ENCODE measurements at regions not wholly inside any gene's neighbourhood (a gene's known extent, or its start where the extent isn't known, plus 50 kb on each side); places are given as distances from the start of the nearest gene placed in this dataset.
"Not testable (repeated sequence)": the region's sequence is repeated elsewhere in the genome, so short reads cannot be mapped to it uniquely, and the experiment has no call there.

- TF ChIP-seq EP300 (IDR thresholded peaks at IDR 0.05), result no peak
- no peak for TF ChIP-seq CTCF (IDR thresholded peaks at IDR 0.05)
- no peak for TF ChIP-seq POLR2A (IDR thresholded peaks at IDR 0.05)
- TF ChIP-seq POLR2AphosphoS5 (IDR thresholded peaks at IDR 0.05), result no peak
- no peak for ATAC-seq
- H3K4me1 ChIP-seq, result no peaks in the 10 kb centered on the region
- WGBS, 2 donors (ENCODE audit: low coverage in 1 of 2), result 56 to 65% methylated on average over 3 of the region's 3 CpGs
- no peak overlapping the region for H3K4me3 ChIP-seq
- no peaks in the 10 kb centered on the region for H3K9me3 ChIP-seq
- no peak overlapping the region for H3K27ac ChIP-seq
- no peaks in the 10 kb centered on the region for H3K36me3 ChIP-seq
- H3K27me3 ChIP-seq, result no peaks in the 10 kb centered on the region
Measured at GRCh38 chr7:32661501-32661900, 166.2 kb downstream of the AVL9 start.

GRCh38 chr7:32660936-32661335 lies 165.6 kb downstream of the AVL9 start:
- no peaks in the 10 kb centered on the region for H3K36me3 ChIP-seq
- no peaks in the 10 kb centered on the region for H3K4me1 ChIP-seq
- WGBS, 2 donors (ENCODE audit: low coverage in 1 of 2), result 50 to 70% methylated on average over 2 of the region's 2 CpGs
- TF ChIP-seq CTCF (IDR thresholded peaks at IDR 0.05), result no peak
- no peak for TF ChIP-seq POLR2AphosphoS5 (IDR thresholded peaks at IDR 0.05)
- TF ChIP-seq POLR2A (IDR thresholded peaks at IDR 0.05), result no peak
- TF ChIP-seq EP300 (IDR thresholded peaks at IDR 0.05), result no peak
- H3K27ac ChIP-seq, result no peak overlapping the region
- H3K9me3 ChIP-seq, result no peaks in the 10 kb centered on the region
- H3K27me3 ChIP-seq, result no peaks in the 10 kb centered on the region
- no peak overlapping the region for H3K4me3 ChIP-seq
- ATAC-seq, result no peak

GRCh38 chr7:32659853-32660252 lies 164.6 kb downstream of the AVL9 start:
- H3K36me3 ChIP-seq, result no peaks in the 10 kb centered on the region
- no peak for TF ChIP-seq EP300 (IDR thresholded peaks at IDR 0.05)
- TF ChIP-seq CTCF (IDR thresholded peaks at IDR 0.05), result no peak
- no peak for TF ChIP-seq POLR2AphosphoS5 (IDR thresholded peaks at IDR 0.05)
- TF ChIP-seq POLR2A (IDR thresholded peaks at IDR 0.05), result no peak
- no peak overlapping the region for H3K4me3 ChIP-seq
- 91 to 96% methylated on average over 9 of the region's 9 CpGs for WGBS, 2 donors (ENCODE audit: low coverage in 1 of 2)
- H3K27ac ChIP-seq, result no peak overlapping the region
- H3K4me1 ChIP-seq, result no peaks in the 10 kb centered on the region
- no peaks in the 10 kb centered on the region for H3K27me3 ChIP-seq
- ATAC-seq, result no peak
- H3K9me3 ChIP-seq, result no peaks in the 10 kb centered on the region

- no peaks in the 10 kb centered on the region for H3K27me3 ChIP-seq
- TF ChIP-seq POLR2AphosphoS5 (IDR thresholded peaks at IDR 0.05) (no peak), CTCF (IDR thresholded peaks at IDR 0.05) (no peak), POLR2A (IDR thresholded peaks at IDR 0.05) (no peak), EP300 (IDR thresholded peaks at IDR 0.05) (no peak)
- H3K4me3 ChIP-seq, result no peak overlapping the region
- WGBS, 2 donors (ENCODE audit: low coverage in 1 of 2), result 75 to 76% methylated on average over 2 of the region's 2 CpGs
- H3K27ac ChIP-seq, result no peak overlapping the region
- H3K9me3 ChIP-seq, result no peaks in the 10 kb centered on the region
- H3K36me3 ChIP-seq, result no peaks in the 10 kb centered on the region
- no peaks in the 10 kb centered on the region for H3K4me1 ChIP-seq
- no peak for ATAC-seq
Measured at GRCh38 chr7:32658467-32658869, 163.2 kb downstream of the AVL9 start.

GRCh38 chr7:32658034-32658433 lies 162.7 kb downstream of the AVL9 start:
- no peak overlapping the region for H3K27ac ChIP-seq
- H3K4me1 ChIP-seq, result no peaks in the 10 kb centered on the region
- TF ChIP-seq POLR2AphosphoS5 (IDR thresholded peaks at IDR 0.05) (no peak), CTCF (IDR thresholded peaks at IDR 0.05) (no peak), POLR2A (IDR thresholded peaks at IDR 0.05) (no peak), EP300 (IDR thresholded peaks at IDR 0.05) (no peak)
- ATAC-seq, result no peak
- no peak overlapping the region for H3K4me3 ChIP-seq
- 54 to 79% methylated on average over 6 to 7 of the region's 7 CpGs for WGBS, 2 donors (ENCODE audit: low coverage in 1 of 2)
- H3K9me3 ChIP-seq, result no peaks in the 10 kb centered on the region
- no peaks in the 10 kb centered on the region for H3K27me3 ChIP-seq
- no peaks in the 10 kb centered on the region for H3K36me3 ChIP-seq

GRCh38 chr7:32654549-32654948 lies 159.3 kb downstream of the AVL9 start:
- ATAC-seq, H3K9me3 ChIP-seq, H3K4me1 ChIP-seq, H3K27ac ChIP-seq, H3K36me3 ChIP-seq, H3K4me3 ChIP-seq, H3K27me3 ChIP-seq: not testable (repeated sequence)
- 100% methylated on average over 1 of the region's 1 CpG for WGBS, 2 donors (ENCODE audit: low coverage in 1 of 2)

- H3K9me3 ChIP-seq, ATAC-seq, H3K4me3 ChIP-seq, H3K27ac ChIP-seq, H3K4me1 ChIP-seq, H3K36me3 ChIP-seq, H3K27me3 ChIP-seq: not testable (repeated sequence)
- WGBS, 2 donors (ENCODE audit: low coverage in 1 of 2), result 80 to 86% methylated on average over 1 of the region's 1 CpG
Measured at GRCh38 chr7:32650356-32650755, 155.1 kb downstream of the AVL9 start.

Measured in gastroesophageal sphincter (tissue), 4 donors.